NCI-H1436 (cell line): ENCODE measurements at regions not wholly inside any gene's neighbourhood (a gene's known extent, or its start where the extent isn't known, plus 50 kb on each side); places are given as distances from the start of the nearest gene placed in this dataset.
A peak's percentile ranks its signal among the peaks of the same experiment; 100 is the strongest.
"Not testable (repeated sequence)": the region's sequence is repeated elsewhere in the genome, so short reads cannot be mapped to it uniquely, and the experiment has no call there.

Experiments used
- DNase-seq: peaks from one replicate; lab custom pipeline; 2025; lab: John Stamatoyannopoulos, UW

- DNase-seq: no peak
These were observed 92.2 kb upstream of the NT5E start for GRCh38 chr6:85357651-85358050.

GRCh38 chr6:85356743-85357142 lies 93.1 kb upstream of the NT5E start:
- not testable (repeated sequence) for DNase-seq

- DNase-seq: no peak
These were observed 94.1 kb upstream of the NT5E start for GRCh38 chr6:85355816-85356215.

GRCh38 chr6:85354761-85355618 lies 94.9 kb upstream of the NT5E start:
- no peak for DNase-seq

- no peak for DNase-seq
These were observed 96.9 kb upstream of the NT5E start for GRCh38 chr6:85353012-85353411.

- no peak for DNase-seq
These were observed 101.2 kb upstream of the NT5E start for GRCh38 chr6:85348643-85349042.

- no peak for DNase-seq
These were observed 102.1 kb upstream of the NT5E start for GRCh38 chr6:85347812-85348211.

- DNase-seq: no peak
These were observed 103.7 kb upstream of the NT5E start for GRCh38 chr6:85346196-85346595.

- no peak for DNase-seq
These were observed 104.9 kb upstream of the NT5E start for GRCh38 chr6:85344996-85345395.

- DNase-seq: no peak
These were observed 106.5 kb upstream of the NT5E start for GRCh38 chr6:85343428-85343827.

GRCh38 chr6:85329196-85329595 lies 120.7 kb upstream of the NT5E start:
- no peak for DNase-seq

GRCh38 chr6:85325811-85326210 lies 124.1 kb upstream of the NT5E start:
- DNase-seq: not testable (repeated sequence)

GRCh38 chr6:85323435-85324040 lies 126.3 kb upstream of the NT5E start:
- DNase-seq: peak; percentile 68

- DNase-seq: no peak
These were observed 127.3 kb upstream of the NT5E start for GRCh38 chr6:85322446-85323105.

- no peak for DNase-seq
These were observed 128.0 kb upstream of the NT5E start for GRCh38 chr6:85321906-85322305.

GRCh38 chr6:85314586-85314985 lies 135.3 kb upstream of the NT5E start:
- no peak for DNase-seq

- no peak for DNase-seq
These were observed 149.3 kb upstream of the NT5E start for GRCh38 chr6:85300581-85300980.

GRCh38 chr6:85298553-85298952 lies 151.3 kb upstream of the NT5E start:
- DNase-seq: no peak

GRCh38 chr6:85291326-85291725 lies 158.6 kb upstream of the NT5E start:
- DNase-seq: no peak

- no peak for DNase-seq
These were observed 162.2 kb upstream of the NT5E start for GRCh38 chr6:85287654-85288053.

- DNase-seq: no peak
These were observed 162.7 kb upstream of the NT5E start for GRCh38 chr6:85287158-85287557.

GRCh38 chr6:85286507-85286906 lies 163.4 kb upstream of the NT5E start:
- not testable (repeated sequence) for DNase-seq

GRCh38 chr6:85285934-85286333 lies 163.9 kb upstream of the NT5E start:
- DNase-seq: no peak
